Motor neuron (in vitro differentiated cells): ENCODE measurements at regions not wholly inside any gene's neighbourhood (a gene's known extent, or its start where the extent isn't known, plus 50 kb on each side); places are given as distances from the start of the nearest gene placed in this dataset.

Source experiments
- ATAC-seq, 8 experiments: fragments of 200-7000 bp; cut with Tn5 transposase; replicated peaks in 6 of 8; 2 replicates each; pipeline ENCODE4 v1.8.0; 2021; ENCODE audit warnings: mild to moderate bottlenecking in 8 of 8, moderate library complexity in 8 of 8
- H3K27ac ChIP-seq, 2 donors: fragments of 250-450 bp; sonication (Bioruptor Pico); 2 replicates each; pipeline ENCODE4 v1.9.0; 2021; ENCODE audit warnings: antibody characterized with exemption in 2 of 2, mild to moderate bottlenecking in 2 of 2, moderate library complexity in 1 of 2
- H3K4me1 ChIP-seq, 2 donors: fragments of 250-450 bp; sonication (Bioruptor Pico); replicated peaks in 1 of 2; 2 replicates each; pipeline ENCODE4 v1.6.1; 2021; ENCODE audit warnings: antibody characterized with exemption in 2 of 2, mild to moderate bottlenecking in 2 of 2, moderate library complexity in 1 of 2
- H3K4me3 ChIP-seq, 5 donors: fragments of 250-450 bp; sonication (Bioruptor Pico); 2 replicates each; pipeline ENCODE4 v1.9.0; 2021; ENCODE audit warnings: antibody characterized with exemption in 5 of 5, mild to moderate bottlenecking in 5 of 5, moderate library complexity in 4 of 5
- WGBS, 10 experiments: fragments of 450-650 bp; shearing (Covaris generic); methylation state at CpG; one replicate each; pipeline ENCODE4 v1.0.0; 2022; 5-methylcytosine and 5-hydroxymethylcytosine counted together
- in situ Hi-C, 9 experiments: fragments of 400-800 bp; cut with MboI; loops; one replicate each; pipeline ENCODE4 v1.15.0; 2021; ENCODE audit warnings: low sequenced_read_pairs in 9 of 9, low pct_unique_long_range_greater_than_20kb in 2 of 9; ENCODE audit not compliant: unreplicated experiment in 9 of 9

GRCh38 chr18:76219023-76219422 is 276.0 kb downstream of the ZNF516 start:
- Histone ChIP-seq H3K4me3 (no peak overlapping the region), H3K27ac (no peak overlapping the region), H3K4me1 (peaks cover 0 to 12% of the 10 kb centered on the region in 2 donors)
- WGBS, 10 experiments: 19 to 96% (median 64%) methylated on average over 1 to 8 of the region's 8 CpGs
- ATAC-seq: no peak
- in situ Hi-C loops: no loop called here

GRCh38 chr18:76216096-76216495 is 278.9 kb downstream of the ZNF516 start:
- Histone ChIP-seq H3K27ac (no peak overlapping the region), H3K4me3 (no peak overlapping the region), H3K4me1 (peaks cover 10 to 38% of the 10 kb centered on the region in 2 donors)
- ATAC-seq: no peak
- 50 to 100% (median 64%) methylated on average over 1 of the region's 1 CpG; no CpG with 5 or more reads in 3 of the 10 experiments for WGBS, 10 experiments
- in situ Hi-C loops: no loop called here

DNA sequence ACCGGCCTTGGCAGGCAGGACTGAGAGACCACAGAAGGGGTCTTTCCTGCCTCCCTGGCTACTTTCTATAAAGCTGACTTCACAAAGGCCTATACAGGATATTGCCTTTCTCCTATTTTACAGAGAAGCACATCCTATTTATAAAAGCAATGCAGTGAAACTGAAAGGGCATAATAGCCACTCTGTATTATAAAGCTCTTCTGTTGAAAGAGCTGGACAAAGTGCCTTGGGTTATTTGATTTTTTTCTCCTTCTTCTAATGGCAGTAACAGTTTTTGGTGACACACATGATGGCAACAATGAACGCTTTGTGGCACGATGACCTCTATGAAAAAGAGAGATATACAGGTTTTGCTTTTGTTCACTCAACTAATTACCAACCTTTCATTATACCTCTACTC is 281.1 kb downstream of the ZNF516 start:
- no peak for ATAC-seq
- no peak overlapping the region for H3K4me3 ChIP-seq
- no peak overlapping the region for H3K27ac ChIP-seq
- 75 to 100% (median 93%) methylated on average over 1 to 3 of the region's 3 CpGs; no CpG with 5 or more reads in 3 of the 10 experiments for WGBS, 10 experiments
- H3K4me1 ChIP-seq: peaks cover 18 to 43% of the 10 kb centered on the region in 2 donors
- in situ Hi-C loops: no loop called here

- in situ Hi-C loops: no loop called here
- Histone ChIP-seq H3K4me3 (no peak overlapping the region), H3K4me1 (peaks cover 27 to 48% of the 10 kb centered on the region in 2 donors), H3K27ac (peak overlapping the region in 1 of 2 donors; percentile 40)
- WGBS, 10 experiments: 8 to 68% (median 29%) methylated on average over 1 to 7 of the region's 7 CpGs
- peak in 3 of 8 experiments; percentile 12 to 22 (median 18) for ATAC-seq
Observed at GRCh38 chr18:76212960-76213359, 282.1 kb downstream of the ZNF516 start.

GRCh38 chr18:76209597-76209996 is 285.4 kb downstream of the ZNF516 start:
- H3K27ac ChIP-seq: peak overlapping the region; percentile 50 to 77
- in situ Hi-C loops: no loop called here
- H3K4me1 ChIP-seq: peaks cover 39 to 68% of the 10 kb centered on the region in 2 donors
- no peak overlapping the region for H3K4me3 ChIP-seq
- 0 to 100% (median 57%) methylated on average over 1 to 4 of the region's 7 CpGs; no CpG with 5 or more reads in 2 of the 10 experiments for WGBS, 10 experiments
- ATAC-seq: peak in 2 of 8 experiments; percentile 89 to 91

GRCh38 chr18:76208678-76209306 is 286.2 kb downstream of the ZNF516 start:
- Histone ChIP-seq H3K4me1 (peaks cover 39 to 64% of the 10 kb centered on the region in 2 donors), H3K27ac (peak overlapping the region; percentile 34 to 77), H3K4me3 (peak overlapping the region in 1 of 5 donors; percentile 9)
- in situ Hi-C loops: no loop called here
- peak in 7 of 8 experiments; percentile 36 to 88 (median 71) for ATAC-seq
- WGBS, 10 experiments: 4 to 68% (median 20%) methylated on average over 1 to 16 of the region's 21 CpGs; no CpG with 5 or more reads in 1 of the 10 experiments

DNA sequence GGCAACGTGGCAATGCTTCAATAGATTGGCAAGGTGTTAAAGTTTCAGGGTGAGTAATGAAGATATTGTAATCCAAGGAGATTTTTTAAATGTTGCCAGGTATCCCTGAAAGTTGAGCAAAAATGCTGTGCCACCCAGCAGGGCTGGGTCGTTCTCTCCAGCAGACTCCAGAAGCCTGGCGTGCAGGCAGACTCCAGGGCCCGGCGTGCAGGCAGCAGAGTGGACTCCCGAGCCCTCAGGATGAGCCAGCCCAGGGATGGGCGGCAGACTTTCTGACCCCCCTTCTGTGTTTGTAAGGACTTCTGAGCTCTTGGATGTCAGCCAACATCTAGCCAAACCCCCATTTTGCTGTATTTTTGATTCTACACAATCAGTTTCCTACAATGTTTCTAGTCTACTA is 289.1 kb downstream of the ZNF516 start:
- no peak for ATAC-seq
- 0 to 90% (median 60%) methylated on average over 1 to 7 of the region's 7 CpGs; no CpG with 5 or more reads in 1 of the 10 experiments for WGBS, 10 experiments
- Histone ChIP-seq H3K27ac (no peak overlapping the region), H3K4me1 (peaks cover 29 to 40% of the 10 kb centered on the region in 2 donors), H3K4me3 (no peak overlapping the region)
- in situ Hi-C loops: no loop called here

DNA sequence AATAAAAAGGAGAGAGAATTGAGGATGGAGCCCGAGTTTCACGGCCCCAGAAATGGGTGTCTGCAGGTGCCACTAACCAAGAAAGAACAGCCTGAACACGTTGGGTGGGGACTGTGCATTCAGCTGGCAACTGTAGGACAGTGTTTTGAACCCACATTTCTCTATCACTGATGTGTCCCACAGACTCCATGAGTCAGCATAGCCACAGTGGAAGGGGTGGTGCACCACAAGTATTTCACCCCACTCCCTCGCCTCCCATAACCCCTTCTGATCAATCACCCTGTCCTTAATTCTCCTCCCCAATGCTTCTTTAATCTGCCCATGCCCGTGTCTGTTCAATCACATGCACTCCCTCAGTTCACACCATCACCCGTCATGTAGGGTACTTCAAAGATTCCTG is 291.5 kb downstream of the ZNF516 start:
- ATAC-seq: no peak
- 21 to 100% (median 73%) methylated on average over 2 to 6 of the region's 6 CpGs; no CpG with 5 or more reads in 1 of the 10 experiments for WGBS, 10 experiments

DNA sequence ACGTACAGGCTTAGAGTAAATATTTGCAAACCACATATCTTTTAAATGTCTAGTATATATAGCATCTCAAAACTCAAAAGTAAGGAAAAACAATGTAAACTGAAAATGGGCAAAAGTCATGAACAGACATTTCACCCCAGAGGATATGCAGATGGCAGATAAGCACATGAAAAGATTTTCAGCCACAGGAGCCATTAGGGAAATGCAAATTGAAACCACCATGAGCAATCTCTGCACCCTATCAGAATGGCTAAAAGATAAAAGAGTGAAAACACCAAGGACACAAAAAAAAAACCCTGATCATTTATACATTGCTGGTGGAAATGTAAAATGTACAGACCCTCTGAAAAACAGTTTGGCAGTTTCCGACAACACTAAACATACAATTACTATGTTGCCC is 292.7 kb downstream of the ZNF516 start:
- Histone ChIP-seq H3K4me1 (peaks cover 10 to 17% of the 10 kb centered on the region in 2 donors), H3K4me3 (no peak overlapping the region), H3K27ac (no peak overlapping the region)
- ATAC-seq: no peak
- in situ Hi-C loops: no loop called here
- WGBS, 10 experiments: 40 to 100% (median 89%) methylated on average over 1 to 2 of the region's 2 CpGs

More for the DNA sequence above, 291.5 kb downstream of the ZNF516 start:
- H3K27ac ChIP-seq: no peak overlapping the region
- in situ Hi-C loops: no loop called here
- peaks cover 17 to 26% of the 10 kb centered on the region in 2 donors for H3K4me1 ChIP-seq
- no peak overlapping the region for H3K4me3 ChIP-seq

DNA sequence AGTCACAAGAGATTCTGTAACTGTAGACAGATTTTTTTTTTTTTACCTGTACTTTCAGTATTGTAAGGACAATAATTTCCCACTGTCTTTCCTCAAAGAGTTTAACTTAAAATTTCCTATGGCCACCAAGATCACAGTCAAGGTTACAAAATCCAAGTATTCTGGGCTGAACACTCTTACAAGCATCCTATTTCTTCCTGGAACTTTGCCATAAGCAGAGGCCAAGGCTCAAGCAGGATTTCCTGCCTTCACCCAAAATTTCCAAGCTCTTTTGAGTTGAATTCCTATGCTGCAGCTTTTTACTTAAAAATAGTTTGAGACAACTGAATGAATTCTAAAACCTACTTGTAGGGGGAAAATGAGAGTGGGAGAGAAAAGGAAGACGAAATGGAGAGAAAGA is 299.4 kb downstream of the ZNF516 start:
- ATAC-seq: no peak
- Histone ChIP-seq H3K4me3 (no peak overlapping the region), H3K27ac (no peak overlapping the region), H3K4me1 (no peaks in the 10 kb centered on the region)
- in situ Hi-C loops: no loop called here
- WGBS, 10 experiments: 0 to 64% (median 38%) methylated on average over 1 of the region's 1 CpG; no CpG with 5 or more reads in 1 of the 10 experiments

DNA sequence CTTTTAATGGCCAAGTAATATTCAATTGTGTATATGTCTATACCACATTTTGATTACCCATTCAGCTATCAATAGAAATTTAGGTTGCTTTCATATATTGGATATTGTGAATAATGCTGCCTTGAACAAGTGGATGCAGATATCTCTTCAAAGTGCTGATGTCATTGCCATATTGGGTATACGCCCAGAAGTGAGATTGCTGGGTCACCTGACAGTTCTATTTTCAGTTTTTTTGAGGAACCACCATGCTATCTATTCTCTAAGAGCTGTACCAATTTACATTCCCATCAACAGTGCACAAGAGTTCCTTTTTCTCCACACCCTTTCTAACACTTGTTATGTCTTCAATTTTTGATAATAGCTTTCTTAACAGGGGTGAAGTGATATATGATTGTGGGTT is 306.9 kb downstream of the ZNF516 start:
- H3K4me3 ChIP-seq: no peak overlapping the region
- WGBS, 10 experiments: 0 to 100% (median 42%) methylated on average over 1 of the region's 1 CpG; no CpG with 5 or more reads in 2 of the 10 experiments
- H3K4me1 ChIP-seq: no peaks in the 10 kb centered on the region
- peak in 2 of 8 experiments; percentile 26 to 64 for ATAC-seq
- in situ Hi-C loops: no loop called here
- H3K27ac ChIP-seq: no peak overlapping the region

DNA sequence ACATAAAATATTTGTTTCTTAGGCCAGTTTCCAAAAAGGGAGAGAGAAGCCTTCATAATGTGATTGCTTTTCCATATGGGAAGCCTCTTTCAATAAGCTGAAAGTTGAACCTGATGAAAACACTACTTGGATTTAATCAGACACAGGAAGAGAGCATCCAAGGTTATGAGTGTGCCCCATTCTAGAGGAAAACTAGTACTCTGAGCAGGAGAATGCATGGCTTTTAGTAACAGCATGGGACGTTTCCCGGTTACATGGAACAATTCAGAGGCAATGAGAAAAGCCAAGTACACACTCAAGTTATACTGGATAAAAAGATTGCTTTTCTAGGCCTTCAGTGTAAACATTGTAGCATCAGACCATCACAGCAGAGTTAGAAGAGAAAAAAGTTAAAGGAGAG is 315.8 kb downstream of the ZNF516 start:
- peaks cover 7% of the 10 kb centered on the region in 2 donors for H3K4me1 ChIP-seq
- WGBS, 10 experiments: 0 to 93% (median 79%) methylated on average over 1 to 2 of the region's 2 CpGs; no CpG with 5 or more reads in 1 of the 10 experiments
- peak in 1 of 8 experiments; percentile 55 for ATAC-seq
- in situ Hi-C loops: no loop called here
- no peak overlapping the region for H3K4me3 ChIP-seq
- no peak overlapping the region for H3K27ac ChIP-seq

DNA sequence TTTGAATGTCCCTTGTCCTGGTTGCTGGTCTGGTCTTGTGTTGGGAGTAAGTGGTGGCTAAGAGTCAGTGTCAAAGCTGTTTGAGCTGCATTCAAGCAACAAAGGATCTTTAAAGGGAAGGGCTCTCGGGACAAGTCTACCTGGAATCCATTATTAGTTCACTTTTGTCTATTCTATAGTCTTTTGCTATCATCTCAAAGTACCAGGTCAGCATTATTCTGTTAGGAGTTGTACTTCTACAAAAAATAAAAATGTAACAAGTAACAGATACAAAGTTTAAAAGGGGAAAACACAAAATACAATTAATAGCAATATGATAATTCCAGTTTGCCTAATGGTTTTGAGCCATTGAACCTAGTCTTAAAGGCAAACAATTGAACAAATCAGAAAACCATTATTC is 317.9 kb downstream of the ZNF516 start:
- no peak overlapping the region for H3K4me3 ChIP-seq
- H3K27ac ChIP-seq: no peak overlapping the region
- 11 to 100% (median 83%) methylated on average over 1 of the region's 1 CpG; no CpG with 5 or more reads in 2 of the 10 experiments for WGBS, 10 experiments
- in situ Hi-C loops: no loop called here
- ATAC-seq: no peak
- H3K4me1 ChIP-seq: peaks cover 8 to 12% of the 10 kb centered on the region in 2 donors

GRCh38 chr18:76174451-76174850 is 320.6 kb downstream of the ZNF516 start:
- H3K27ac ChIP-seq: no peak overlapping the region
- peaks cover 12 to 16% of the 10 kb centered on the region in 2 donors for H3K4me1 ChIP-seq
- in situ Hi-C loops: no loop called here
- no peak overlapping the region for H3K4me3 ChIP-seq
- WGBS, 10 experiments: 0 to 83% (median 60%) methylated on average over 2 of the region's 2 CpGs; no CpG with 5 or more reads in 2 of the 10 experiments
- peak in 6 of 8 experiments; percentile 40 to 96 (median 66) for ATAC-seq
